H1 (cell line): ENCODE measurements at regions not wholly inside any gene's neighbourhood (a gene's known extent, or its start where the extent isn't known, plus 50 kb on each side); places are given as distances from the start of the nearest gene placed in this dataset.

Experiments used
- CTCF ChIA-PET: fragments of 300-600 bp; sonication (Branson Sonifier 250); formaldehyde crosslinking; loops from one replicate; lab custom pipeline; 2021; ENCODE audit not compliant: partially characterized antibody; lab: Charles Lee
- POLR2A ChIA-PET: fragments of 300-600 bp; sonication (Branson Sonifier 250); formaldehyde crosslinking; loops from one replicate; lab custom pipeline; 2021; ENCODE audit warnings: inconsistent platforms; ENCODE audit not compliant: partially characterized antibody; lab: Charles Lee
- DNase-seq, 2 experiments: peaks; one replicate each; pipeline versions ENCODE4 v3.0.0 to v3.0.0-alpha.2; 2010 to 2022; ENCODE audit warnings: low spot score in 2 of 2, low read depth in 1 of 2, mixed read lengths in 1 of 2
- FAIRE-seq: peaks from 2 replicates; lab custom pipeline; 2011; peaks lifted over from hg19 to GRCh38; lab: Jason Lieb, UNC
- H2AFZ ChIP-seq: 2 replicates; pipeline ENCODE4 v1.8.1; 2012; ENCODE audit warnings: low read length, inconsistent platforms
- H2AK5ac ChIP-seq: 2 replicates; pipeline ENCODE4 v1.6.1; 2013; ENCODE audit warnings: low read depth, low read length
- H2BK120ac ChIP-seq: replicated peaks from 2 replicates; pipeline ENCODE3; 2013; ENCODE audit warnings: low read depth, low read length, inconsistent platforms
- H2BK12ac ChIP-seq: 2 replicates; pipeline ENCODE4 v1.6.1; 2013; ENCODE audit warnings: low read depth, low read length
- H2BK15ac ChIP-seq: 2 replicates; pipeline ENCODE4 v1.6.1; 2013; ENCODE audit warnings: low read length
- H2BK20ac ChIP-seq: 2 replicates; pipeline ENCODE4 v1.6.1; 2013; ENCODE audit warnings: low read length
- H2BK5ac ChIP-seq: 2 replicates; pipeline ENCODE4 v1.6.1; 2013; ENCODE audit warnings: low read depth, low read length
- H3K14ac ChIP-seq: 2 replicates; pipeline ENCODE4 v1.6.1; 2013; ENCODE audit warnings: inconsistent platforms; ENCODE audit not compliant: insufficient read length
- H3K18ac ChIP-seq: 2 replicates; pipeline ENCODE4 v1.6.1; 2013; ENCODE audit warnings: low read length; ENCODE audit errors: extremely low read depth
- H3K23ac ChIP-seq: 2 replicates; pipeline ENCODE4 v1.6.1; 2013; ENCODE audit warnings: inconsistent platforms; ENCODE audit not compliant: insufficient read length
- H3K23me2 ChIP-seq: 2 replicates; pipeline ENCODE4 v1.6.1; 2013; ENCODE audit warnings: low read depth, low read length
- H3K27ac ChIP-seq: 2 replicates; pipeline ENCODE4 v1.6.1; 2011; ENCODE audit warnings: low read depth, low read length, inconsistent platforms
- H3K27me3 ChIP-seq, 4 experiments: replicated peaks in 1 of 4; 1 replicate in 1 of 4; 2 replicates in 3 of 4; pipeline versions ENCODE4 v1.6.1 to v1.8.1; 2011 to 2013; ENCODE audit warnings: low read length in 3 of 4, mild to moderate bottlenecking in 3 of 4, inconsistent platforms in 2 of 4, mixed read lengths in 2 of 4, moderate library complexity in 1 of 4; ENCODE audit not compliant: control insufficient read depth in 3 of 4, insufficient read depth in 3 of 4; ENCODE audit errors: extremely low read depth in 1 of 4
- H3K36me3 ChIP-seq, 4 experiments: 2 replicates each; pipeline versions ENCODE4 v1.6.1 to v1.8.1; 2011 to 2013; ENCODE audit warnings: mild to moderate bottlenecking in 4 of 4, low read length in 3 of 4, moderate library complexity in 2 of 4, control low read depth in 1 of 4, inconsistent platforms in 1 of 4; ENCODE audit not compliant: insufficient read depth in 4 of 4, control insufficient read depth in 2 of 4
- H3K4ac ChIP-seq: replicated peaks from 2 replicates; pipeline ENCODE3; 2013; ENCODE audit warnings: low read length, low read depth, mixed read lengths, inconsistent platforms; ENCODE audit not compliant: insufficient read length
- H3K4me1 ChIP-seq, 4 experiments: replicated peaks in 1 of 4; 1 replicate in 1 of 4; 2 replicates in 3 of 4; pipeline versions ENCODE4 v1.6.1 to v1.8.1; 2011 to 2013; ENCODE audit warnings: low read length in 3 of 4, inconsistent platforms in 2 of 4, mixed read lengths in 1 of 4; ENCODE audit not compliant: insufficient read depth in 4 of 4, control insufficient read depth in 3 of 4
- H3K4me2 ChIP-seq, 2 experiments: 2 replicates each; pipeline versions ENCODE4 v1.6.1 to v1.8.1; 2011 to 2013; ENCODE audit warnings: low read depth in 2 of 2, low read length in 2 of 2, control low read depth in 1 of 2, inconsistent platforms in 1 of 2, mild to moderate bottlenecking in 1 of 2; ENCODE audit not compliant: insufficient read depth in 1 of 2
- H3K4me3 ChIP-seq, 4 experiments: fragments of 200-600, 300-600 bp in 1 of 4; sonication (generic), shearing (Covaris generic), sonication (Bioruptor Twin) in 1 of 4; 2 replicates each; pipeline versions ENCODE4 v1.5.1 to v1.8.1; 2011 to 2016; ENCODE audit warnings: low read length in 4 of 4, low read depth in 3 of 4, control low read depth in 2 of 4, inconsistent platforms in 2 of 4, mild to moderate bottlenecking in 2 of 4, mixed read lengths in 1 of 4, moderate library complexity in 1 of 4; ENCODE audit not compliant: insufficient read depth in 2 of 4; ENCODE audit errors: extremely low read depth in 1 of 4
- H3K56ac ChIP-seq: replicated peaks from 2 replicates; pipeline ENCODE3; 2013; ENCODE audit warnings: low read depth, mild to moderate bottlenecking, mixed read lengths, low read length, inconsistent platforms; ENCODE audit not compliant: insufficient read length
- H3K79me1 ChIP-seq: 2 replicates; pipeline ENCODE4 v1.6.1; 2013; ENCODE audit warnings: low read depth, low read length, control low read depth
- H3K79me2 ChIP-seq, 2 experiments: 2 replicates each; pipeline versions ENCODE4 v1.6.1 to v1.8.1; 2012 to 2013; ENCODE audit warnings: low read length in 2 of 2, mild to moderate bottlenecking in 2 of 2, inconsistent platforms in 1 of 2; ENCODE audit not compliant: insufficient read depth in 2 of 2, control insufficient read depth in 1 of 2
- H3K9ac ChIP-seq, 4 experiments: replicated peaks in 1 of 4; 1 replicate in 1 of 4; 2 replicates in 3 of 4; pipeline versions ENCODE4 v1.6.1 to v1.8.1; 2011 to 2013; ENCODE audit warnings: low read depth in 3 of 4, low read length in 3 of 4, control low read depth in 2 of 4, mild to moderate bottlenecking in 2 of 4, moderate library complexity in 2 of 4, inconsistent platforms in 1 of 4; ENCODE audit errors: extremely low read depth in 1 of 4
- H3K9me3 ChIP-seq, 2 experiments: 2 replicates each; pipeline versions ENCODE4 v1.6.1 to v1.8.1; 2012 to 2013; ENCODE audit warnings: mild to moderate bottlenecking in 2 of 2, moderate library complexity in 2 of 2, control low read depth in 1 of 2, inconsistent platforms in 1 of 2, low read depth in 1 of 2, low read length in 1 of 2, mixed read lengths in 1 of 2; ENCODE audit not compliant: insufficient read depth in 2 of 2
- H4K20me1 ChIP-seq, 2 experiments: replicated peaks in 1 of 2; 2 replicates each; pipeline versions ENCODE3 to v1.8.1; 2011 to 2013; ENCODE audit warnings: inconsistent platforms in 2 of 2, low read length in 2 of 2, mild to moderate bottlenecking in 1 of 2; ENCODE audit not compliant: insufficient read depth in 2 of 2, control insufficient read depth in 1 of 2
- H4K5ac ChIP-seq: 2 replicates; pipeline ENCODE4 v1.6.1; 2013; ENCODE audit warnings: low read length, low read depth, mixed read lengths, inconsistent platforms; ENCODE audit not compliant: insufficient read length
- H4K8ac ChIP-seq: 2 replicates; pipeline ENCODE4 v1.8.0; 2013; ENCODE audit warnings: mild to moderate bottlenecking, moderate library complexity, low read length, inconsistent platforms; ENCODE audit not compliant: insufficient read depth; ENCODE audit errors: extremely low read depth
- H4K91ac ChIP-seq: replicated peaks from 2 replicates; pipeline ENCODE3; 2013; ENCODE audit warnings: low read length, mixed read lengths, inconsistent platforms; ENCODE audit not compliant: insufficient read length
- BACH1 ChIP-seq: IDR thresholded peaks from 2 replicates; pipeline ENCODE4 v1.6.1; 2012; ENCODE audit warnings: low read length, improper control_type of control experiment
- BCL11A ChIP-seq, 2 experiments: IDR thresholded peaks; one replicate each; pipeline ENCODE4 v1.6.1; 2011; ENCODE audit warnings: low read depth in 2 of 2, low read length in 2 of 2, mild to moderate bottlenecking in 2 of 2
- CBX8 ChIP-seq: fragments of 300-800, 300-1000 bp; sonication (generic); IDR thresholded peaks from 2 replicates; pipeline ENCODE4 v1.7.1; 2016; ENCODE audit warnings: low read depth, low read length, borderline replicate concordance
- CEBPB ChIP-seq: IDR thresholded peaks from 2 replicates; pipeline ENCODE4 v1.6.1; 2012; ENCODE audit warnings: low read depth, low read length
- JUN ChIP-seq: IDR thresholded peaks from 2 replicates; pipeline ENCODE4 v1.6.1; 2011; ENCODE audit warnings: low read depth, mild to moderate bottlenecking, improper control_type of control experiment, low read length
- MAFK ChIP-seq: IDR thresholded peaks from 2 replicates; pipeline ENCODE4 v1.6.1; 2012; ENCODE audit warnings: low read depth, mild to moderate bottlenecking, improper control_type of control experiment, low read length
- PHF8 ChIP-seq: fragments of 200-600 bp; sonication (generic); conservative IDR thresholded peaks from 2 replicates; pipeline ENCODE4 v1.7.1; 2012; ENCODE audit warnings: low read depth, mild to moderate bottlenecking, inconsistent platforms, low read length, moderate library complexity
- RBBP5 ChIP-seq: IDR thresholded peaks from 2 replicates; pipeline ENCODE4 v1.7.1; 2012; ENCODE audit warnings: low read depth, mild to moderate bottlenecking, inconsistent platforms, low read length, moderate library complexity, borderline replicate concordance
- RFX5 ChIP-seq: IDR thresholded peaks from 2 replicates; pipeline ENCODE4 v1.6.1; 2011; ENCODE audit warnings: low read depth, low read length, improper control_type of control experiment, borderline replicate concordance
- RNF2 ChIP-seq: fragments of 200-900, 300-1000 bp; sonication (generic); IDR thresholded peaks from 2 replicates; pipeline ENCODE4 v1.7.1; 2016; ENCODE audit warnings: borderline replicate concordance, low read depth, mild to moderate bottlenecking, antibody characterized with exemption, low read length; ENCODE audit not compliant: poor library complexity, severe bottlenecking; ENCODE audit errors: missing control alignments
- RXRA ChIP-seq: IDR thresholded peaks from 2 replicates; pipeline ENCODE4 v1.6.1; 2011; ENCODE audit warnings: low read depth, mild to moderate bottlenecking, low read length, moderate library complexity; ENCODE audit not compliant: insufficient read depth
- SRF ChIP-seq: IDR thresholded peaks from 2 replicates; pipeline ENCODE4 v1.6.1; 2011; ENCODE audit warnings: mild to moderate bottlenecking, low read depth, low read length, moderate library complexity
- TF ChIP-seq, protein P1 (sequence below): IDR thresholded peaks from 2 replicates; pipeline ENCODE4 v1.6.1; 2012; ENCODE audit warnings: inconsistent platforms

DNA sequence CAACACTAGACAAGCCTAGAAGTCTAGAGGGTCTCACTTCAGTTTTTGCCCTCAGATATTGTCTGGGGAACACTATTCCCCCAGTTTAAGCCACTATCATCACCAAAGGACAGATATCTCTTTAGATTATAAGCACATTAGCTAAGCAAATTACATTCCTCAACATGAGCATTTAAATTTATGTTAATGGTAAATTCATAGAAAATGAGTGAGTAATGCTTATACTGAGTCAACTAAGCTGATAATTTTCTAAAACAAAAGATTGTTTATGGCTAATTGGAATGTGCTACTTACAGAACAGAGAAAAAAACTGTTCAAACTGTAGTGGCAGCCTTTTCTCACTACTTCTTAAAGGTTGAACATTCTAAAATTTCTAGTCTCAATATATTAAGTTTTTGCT, 290.2 kb downstream of the SLITRK1 start:
- H2BK15ac ChIP-seq: no peak overlapping the region
- H3K4me2 ChIP-seq: no peak overlapping the region
- H3K56ac ChIP-seq: no peak overlapping the region
- no peak overlapping the region for H3K18ac ChIP-seq
- H3K9ac ChIP-seq: no peak overlapping the region
- H3K79me1 ChIP-seq: no peaks in the 10 kb centered on the region
- H3K14ac ChIP-seq: no peak overlapping the region
- H3K79me2 ChIP-seq: no peaks in the 10 kb centered on the region
- H3K23me2 ChIP-seq: no peaks in the 10 kb centered on the region
- no peak overlapping the region for H3K4ac ChIP-seq
- H2BK120ac ChIP-seq: no peak overlapping the region
- H2BK12ac ChIP-seq: no peak overlapping the region
- CTCF ChIA-PET: no interaction called here
- H2AFZ ChIP-seq: peak overlapping the region; percentile 5; the same call in 1 of the 2 replicates
- POLR2A ChIA-PET: no interaction called here
- no peak overlapping the region for H3K4me3 ChIP-seq
- H3K4me1 ChIP-seq: no peaks in the 10 kb centered on the region
- no peak overlapping the region for H4K8ac ChIP-seq
- no peak overlapping the region for H4K91ac ChIP-seq
- no peaks in the 10 kb centered on the region for H3K9me3 ChIP-seq
- no peak for DNase-seq
- no peaks in the 10 kb centered on the region for H4K20me1 ChIP-seq
- no peak overlapping the region for H2BK5ac ChIP-seq
- H3K36me3 ChIP-seq: no peaks in the 10 kb centered on the region
- no peak overlapping the region for H2AK5ac ChIP-seq
- TF ChIP-seq RNF2 (no peak), SRF (no peak), RBBP5 (no peak), CBX8 (no peak), BACH1 (no peak), MAFK (no peak), RFX5 (no peak), PHF8 (no peak), RXRA (no peak), JUN (no peak), BCL11A (IDR thresholded peaks at IDR 0.05; ENCODE audit: low read depth in 2 of 2, low read length in 2 of 2) (no peak), CEBPB (no peak)
- TF ChIP-seq, protein P1, sequence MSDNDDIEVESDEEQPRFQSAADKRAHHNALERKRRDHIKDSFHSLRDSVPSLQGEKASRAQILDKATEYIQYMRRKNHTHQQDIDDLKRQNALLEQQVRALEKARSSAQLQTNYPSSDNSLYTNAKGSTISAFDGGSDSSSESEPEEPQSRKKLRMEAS: no peak
- H2BK20ac ChIP-seq: no peak overlapping the region
- H3K27ac ChIP-seq: no peak overlapping the region
- H3K23ac ChIP-seq: no peak overlapping the region
- no peak overlapping the region for H4K5ac ChIP-seq
- no peaks in the 10 kb centered on the region for H3K27me3 ChIP-seq
- FAIRE-seq: no peak
